Mesenteric fat pad (tissue), 1 donor: ENCODE measurements at regions not wholly inside any gene's neighbourhood (a gene's known extent, or its start where the extent isn't known, plus 50 kb on each side); places are given as distances from the start of the nearest gene placed in this dataset.

ENCODE experiments used
- DNase-seq: peaks from one replicate; pipeline ENCODE4 v3.0.0-alpha.2; 2020; ENCODE audit warnings: low spot score
- donor health status: DM: yes; HTN: yes; CAD: no.

GRCh38 chr2:129892360-129892759 is 87.1 kb upstream of the RAB6C start:
- peak; percentile 89 for DNase-seq

DNA sequence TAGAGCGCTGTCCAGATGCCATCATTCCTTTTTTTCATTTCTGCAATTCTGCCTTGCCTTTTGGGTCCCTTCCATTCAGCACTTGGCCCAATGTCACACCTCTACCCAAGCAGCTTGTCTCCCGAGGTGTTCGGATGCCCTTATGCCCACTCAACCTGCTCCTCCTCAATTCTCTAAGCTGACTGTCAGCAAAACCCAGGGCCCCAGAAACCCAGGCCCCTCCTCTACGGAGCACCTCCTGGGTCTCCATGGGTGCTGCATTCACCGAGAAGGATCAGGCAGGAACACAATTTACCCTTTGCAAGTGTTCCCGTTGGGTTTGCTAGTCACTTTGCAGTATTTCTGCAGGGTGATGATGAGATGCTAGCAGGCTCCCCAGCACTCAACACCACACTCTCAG is 86.7 kb upstream of the RAB6C start:
- peak; percentile 9 for DNase-seq

DNA sequence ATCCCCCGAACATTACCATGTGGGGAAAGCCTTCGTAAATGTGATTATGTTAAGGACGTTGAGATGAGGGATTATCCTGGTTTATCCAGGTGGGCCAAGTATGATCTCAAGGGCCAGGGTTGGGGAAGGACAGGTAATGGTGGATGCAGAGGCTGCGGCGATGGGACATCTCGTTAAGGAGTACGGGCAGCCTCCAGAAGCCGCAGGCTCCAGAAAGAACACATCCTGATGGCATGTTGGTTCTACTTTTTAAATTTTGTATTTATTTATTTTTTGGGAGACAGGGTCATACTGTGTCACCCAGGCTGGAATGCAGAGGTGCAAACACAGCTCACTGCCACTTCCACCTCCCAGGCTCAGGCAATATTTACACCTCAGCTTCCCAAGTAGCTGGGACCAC is 86.2 kb upstream of the RAB6C start:
- peak; percentile 41 for DNase-seq

- DNase-seq: no peak
Measured at GRCh38 chr2:129894616-129895015, 84.8 kb upstream of the RAB6C start.

- DNase-seq: no peak
Measured at GRCh38 chr2:129895061-129895460, 84.4 kb upstream of the RAB6C start.

GRCh38 chr2:129895526-129896082 is 83.9 kb upstream of the RAB6C start:
- DNase-seq: peak; percentile 35

- peak; percentile 43 for DNase-seq
Measured at GRCh38 chr2:129896226-129897100, 83.0 kb upstream of the RAB6C start.

DNA sequence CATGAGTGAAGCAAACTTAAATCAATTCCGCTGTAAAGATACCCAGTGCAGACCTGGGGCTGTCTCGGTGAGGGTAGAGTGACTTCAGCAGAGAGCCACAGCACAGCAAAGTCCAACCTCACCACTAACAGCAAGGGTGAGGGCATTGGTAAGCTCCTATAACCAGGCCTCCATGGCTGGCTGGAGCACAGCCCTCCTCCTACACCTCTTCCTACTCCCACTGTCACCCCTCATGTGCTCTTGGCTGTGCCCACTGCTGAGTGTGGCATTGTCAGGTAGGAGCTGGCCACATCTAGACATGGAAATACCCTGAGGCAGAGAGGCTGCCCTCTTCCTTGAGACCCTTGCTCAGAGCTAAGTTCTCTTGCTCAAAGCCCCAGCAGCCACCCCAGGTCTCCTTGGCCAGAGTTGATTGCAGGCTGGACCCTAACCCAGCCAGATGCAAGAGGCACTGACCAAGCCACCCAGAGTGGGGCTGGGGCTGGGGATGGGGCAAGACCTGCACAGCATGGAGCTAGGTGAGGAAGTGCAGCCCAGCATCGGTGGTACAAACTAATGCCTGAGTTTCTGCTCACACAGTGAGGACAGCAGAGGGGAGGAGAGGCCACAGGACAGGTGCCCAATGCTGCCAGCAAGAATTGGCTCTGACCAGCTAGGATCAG is 77.6 kb upstream of the RAB6C start:
- peak; percentile 85 for DNase-seq

GRCh38 chr2:129902731-129903585 is 76.5 kb upstream of the RAB6C start:
- peak; percentile 82 for DNase-seq

DNA sequence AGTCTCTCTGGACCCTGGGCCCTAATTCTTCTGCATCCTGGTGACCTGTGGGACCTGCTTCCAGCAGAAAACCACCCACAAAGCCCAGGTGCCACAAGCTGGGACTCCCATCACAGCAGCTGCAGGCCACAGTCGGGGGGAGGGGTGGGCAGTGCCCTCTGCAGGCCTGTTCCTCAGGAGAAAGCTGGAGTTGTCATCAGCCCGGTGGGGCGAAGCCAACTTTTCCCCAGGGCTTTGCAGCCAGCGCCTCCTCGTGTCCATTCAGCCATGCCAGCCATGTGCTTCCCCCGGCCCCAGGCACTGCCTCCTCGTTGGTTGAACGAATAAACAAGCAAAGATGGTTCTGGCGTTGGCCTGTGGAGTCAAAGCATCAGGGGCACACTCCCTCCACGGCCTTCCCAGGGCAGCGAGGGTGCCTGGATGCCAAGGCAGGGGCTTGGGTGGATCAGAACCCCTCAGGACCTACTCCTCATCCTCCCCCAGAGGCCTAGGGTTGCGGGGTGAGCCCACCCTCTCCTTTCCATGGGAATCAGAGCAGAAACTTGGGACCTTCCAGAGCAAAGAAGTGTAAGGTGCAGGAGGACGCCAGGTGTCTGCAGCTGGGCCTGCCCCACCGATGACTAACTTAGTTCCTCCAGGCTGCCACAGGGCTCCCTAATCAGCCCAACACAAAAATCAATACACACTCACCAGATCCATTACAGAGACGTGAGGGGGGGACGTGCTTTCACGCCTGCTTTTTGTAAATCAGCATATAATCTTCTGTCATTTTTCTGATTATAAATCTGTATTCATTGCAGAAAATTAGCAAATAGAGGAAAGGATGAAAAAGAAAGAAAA is 75.7 kb upstream of the RAB6C start:
- DNase-seq: peak; percentile 39

DNA sequence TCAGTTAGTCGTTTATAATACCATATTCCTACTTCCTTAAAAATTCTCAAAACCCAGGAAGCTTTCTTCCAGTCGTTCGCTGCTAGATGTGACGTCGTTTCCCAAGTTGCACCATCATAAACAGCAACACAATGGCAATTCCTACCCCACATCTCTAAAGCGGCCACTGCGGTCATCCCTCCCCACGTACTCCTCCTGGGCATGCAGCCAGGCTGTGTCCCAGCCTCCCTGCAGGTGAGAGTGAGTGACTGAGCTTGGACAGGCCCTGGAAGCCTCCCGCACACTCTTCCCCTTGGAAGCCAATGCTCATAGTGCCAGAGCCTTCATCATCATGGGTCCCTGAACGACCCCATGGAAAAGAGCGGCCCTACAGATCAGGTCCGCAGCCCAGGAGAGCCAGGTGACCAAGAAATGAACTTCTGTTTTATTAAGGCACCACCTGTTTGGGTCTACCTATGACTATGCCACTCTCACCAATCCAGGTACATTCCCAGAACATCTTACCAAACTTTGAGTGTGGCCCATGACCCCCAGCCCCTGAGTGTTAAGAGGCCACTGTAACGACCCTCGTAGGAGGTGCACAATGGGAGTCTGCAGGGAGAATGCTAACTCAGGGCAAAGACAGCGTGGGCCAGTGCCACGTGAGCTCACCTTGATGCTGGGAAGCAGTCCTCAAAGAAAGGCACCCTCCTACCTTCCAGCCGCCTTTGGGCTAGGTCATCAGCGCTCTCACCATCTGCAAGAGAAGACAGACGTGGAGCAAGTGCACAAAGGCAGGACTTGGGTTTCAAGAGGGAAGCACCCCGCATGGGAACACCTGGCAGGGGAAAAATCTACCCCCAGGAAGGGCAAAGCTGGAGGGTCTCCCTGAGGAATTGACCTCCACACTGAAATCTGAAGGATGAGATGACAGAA is 74.7 kb upstream of the RAB6C start:
- peak; percentile 60 for DNase-seq

GRCh38 chr2:129905664-129906081 is 73.8 kb upstream of the RAB6C start:
- DNase-seq: no peak

GRCh38 chr2:129906139-129906860 is 73.2 kb upstream of the RAB6C start:
- no peak for DNase-seq

- no peak for DNase-seq
Measured at GRCh38 chr2:129906861-129907235, 72.6 kb upstream of the RAB6C start.

- no peak for DNase-seq
Measured at GRCh38 chr2:129907256-129907998, 72.0 kb upstream of the RAB6C start.

DNA sequence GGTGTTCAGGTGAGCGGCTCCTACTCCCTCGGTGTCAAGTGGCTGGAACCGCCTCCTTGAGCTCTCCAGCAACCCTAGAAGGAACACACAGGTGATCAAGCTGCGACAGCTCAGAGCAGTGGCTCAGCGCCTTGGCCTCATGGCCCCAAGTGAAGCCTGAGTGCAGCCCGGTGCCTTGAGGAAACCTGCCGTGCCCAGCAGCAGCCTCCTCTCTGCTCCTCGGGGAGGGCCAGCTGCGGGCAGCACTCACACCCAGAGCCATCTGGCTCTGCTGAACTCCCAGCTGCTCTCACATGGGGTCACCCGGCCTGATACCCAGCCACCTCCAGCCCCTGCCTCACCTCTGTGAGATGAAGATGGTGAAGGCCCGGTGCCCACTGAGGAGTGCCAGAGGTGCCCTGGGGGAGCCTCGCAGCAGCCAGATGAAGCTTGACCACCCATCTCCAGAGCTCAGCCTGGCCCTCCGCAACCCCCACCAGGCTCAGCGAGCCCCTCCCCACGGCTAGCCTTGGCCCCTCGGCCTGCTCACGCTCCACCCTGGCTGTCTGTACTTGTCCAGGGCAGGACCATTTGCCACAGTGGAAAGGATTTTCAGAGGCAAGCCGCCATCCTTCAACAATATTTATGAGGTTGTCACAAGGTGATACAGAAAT is 70.6 kb upstream of the RAB6C start:
- peak; percentile 78 for DNase-seq

GRCh38 chr2:129909651-129910418 is 69.6 kb upstream of the RAB6C start:
- no peak for DNase-seq
